Transverse colon (tissue), 4 donors: ENCODE measurements at regions not wholly inside any gene's neighbourhood (a gene's known extent, or its start where the extent isn't known, plus 50 kb on each side); places are given as distances from the start of the nearest gene placed in this dataset.

ENCODE experiments used
- DNase-seq: peaks from one replicate; pipeline ENCODE4 v3.0.0-alpha.2; 2019
- H3K27ac ChIP-seq, 4 donors: fragments of 200-600 bp; sonication (generic); 2 replicates each; pipeline ENCODE4 v1.5.1; 2016 to 2018; ENCODE audit warnings: inconsistent platforms in 4 of 4
- H3K27me3 ChIP-seq: fragments of 200-600 bp; sonication (generic); 2 replicates; pipeline ENCODE4 v1.5.1; 2017; ENCODE audit warnings: inconsistent platforms
- H3K36me3 ChIP-seq, 4 donors: fragments of 200-600 bp; sonication (generic); 2 replicates each; pipeline ENCODE4 v1.5.1; 2017 to 2019; ENCODE audit warnings: inconsistent platforms in 4 of 4
- H3K4me1 ChIP-seq, 4 donors: fragments of 200-600 bp; sonication (generic); 2 replicates each; pipeline ENCODE4 v1.5.1; 2017 to 2020; ENCODE audit warnings: inconsistent platforms in 4 of 4
- H3K4me3 ChIP-seq, 4 donors: fragments of 200-600 bp; sonication (generic); 1 replicate in 1 of 4; 2 replicates in 3 of 4; pipeline versions ENCODE4 v1.5.1 to v1.6.1; 2017 to 2019; ENCODE audit warnings: inconsistent platforms in 4 of 4
- H3K9me3 ChIP-seq, 2 donors: fragments of 200-600 bp; sonication (generic); 2 replicates each; pipeline ENCODE4 v1.5.1; 2017 to 2019; ENCODE audit warnings: inconsistent platforms in 2 of 2
- CTCF ChIP-seq, 5 experiments: fragments of 200-600 bp in 3 of 5; fragments of 450-650 bp in 2 of 5; sonication (generic) in 3 of 5; IDR thresholded peaks; 1 replicate in 2 of 5; 2 replicates in 3 of 5; pipeline ENCODE4 v1.5.1; 2016 to 2017; ENCODE audit warnings: antibody characterized with exemption in 5 of 5, inconsistent platforms in 3 of 5, mild to moderate bottlenecking in 2 of 5, moderate library complexity in 1 of 5
- EP300 ChIP-seq: sonication (generic); formaldehyde crosslinking; IDR thresholded peaks from one replicate; pipeline ENCODE4 v1.6.1; 2017; ENCODE audit warnings: antibody characterized with exemption, low read depth
- POLR2A ChIP-seq: fragments of 450-650 bp; IDR thresholded peaks from one replicate; pipeline ENCODE4 v1.6.1; 2016; ENCODE audit warnings: antibody characterized with exemption, mild to moderate bottlenecking, moderate library complexity
- POLR2AphosphoS5 ChIP-seq, 3 donors: sonication (generic); formaldehyde crosslinking; IDR thresholded peaks; one replicate each; pipeline ENCODE4 v1.6.1; 2016; ENCODE audit warnings: antibody characterized with exemption in 3 of 3
- WGBS, 2 donors: methylation state at CpG; one replicate each; pipeline ENCODE4 v1.1.5; 2018; ENCODE audit warnings: low coverage in 1 of 2; 5-methylcytosine and 5-hydroxymethylcytosine counted together
- in situ Hi-C, 4 donors: fragments of 200-750 bp; cut with MboI; loops; one replicate each; pipeline versions ENCODE4 v1.15.0 to v1.15.1; 2017; ENCODE audit warnings: low sequenced_read_pairs in 3 of 4, low pct_ligation_motif_present in 1 of 4, low pct_unique_long_range_greater_than_20kb in 1 of 4
- intact Hi-C: fragments of 100-400 bp; cut with DNase I; formaldehyde crosslinking; loops from one replicate; pipeline ENCODE4 v1.15.1; 2023; ENCODE audit warnings: low total_unique reads

- no peak for TF ChIP-seq EP300
- TF ChIP-seq POLR2AphosphoS5 (IDR thresholded peaks at IDR 0.05): no peak
- no peak for TF ChIP-seq CTCF (IDR thresholded peaks at IDR 0.05)
- no peak for TF ChIP-seq POLR2A
- Histone ChIP-seq H3K27me3 (no peaks in the 10 kb centered on the region), H3K9me3 (no peaks in the 10 kb centered on the region), H3K4me1 (no peaks in the 10 kb centered on the region), H3K36me3 (no peaks in the 10 kb centered on the region), H3K4me3 (no peak overlapping the region), H3K27ac (no peak overlapping the region)
- 89 to 93% methylated on average over 4 of the region's 4 CpGs for WGBS, 2 donors
- intact Hi-C loops: no loop called here
- DNase-seq: no peak
- in situ Hi-C loops: no loop called here
Measured at GRCh38 chr2:41772697-41773096, 275.1 kb upstream of the PKDCC start.

GRCh38 chr2:41774011-41774605 is 273.7 kb upstream of the PKDCC start:
- in situ Hi-C loops: no loop called here
- H3K9me3 ChIP-seq: no peaks in the 10 kb centered on the region
- TF ChIP-seq EP300: no peak
- no peak for TF ChIP-seq POLR2AphosphoS5 (IDR thresholded peaks at IDR 0.05)
- no peak for TF ChIP-seq CTCF (IDR thresholded peaks at IDR 0.05)
- no peak for TF ChIP-seq POLR2A
- intact Hi-C loops: no loop called here
- no peaks in the 10 kb centered on the region for H3K36me3 ChIP-seq
- H3K4me1 ChIP-seq: no peaks in the 10 kb centered on the region
- DNase-seq: no peak
- WGBS, 2 donors: 74 to 78% methylated on average over 3 of the region's 3 CpGs
- no peaks in the 10 kb centered on the region for H3K27me3 ChIP-seq
- H3K4me3 ChIP-seq: no peak overlapping the region
- no peak overlapping the region for H3K27ac ChIP-seq

GRCh38 chr2:41775366-41776025 is 272.3 kb upstream of the PKDCC start:
- intact Hi-C loops: no loop called here
- in situ Hi-C loops: loop anchor here in 2 of 4 donors (25.0 kb wide), 2 partner anchors 363 to 1863 kb away; no protein-coding TSS in a partner anchor
- Histone ChIP-seq H3K9me3 (no peaks in the 10 kb centered on the region), H3K36me3 (no peaks in the 10 kb centered on the region), H3K27me3 (no peaks in the 10 kb centered on the region), H3K27ac (no peak overlapping the region), H3K4me3 (no peak overlapping the region), H3K4me1 (no peaks in the 10 kb centered on the region)
- WGBS, 2 donors: 41 to 74% methylated on average over 3 to 4 of the region's 4 CpGs
- TF ChIP-seq EP300 (no peak), POLR2A (no peak), CTCF (IDR thresholded peaks at IDR 0.05) (no peak), POLR2AphosphoS5 (IDR thresholded peaks at IDR 0.05) (no peak)
- no peak for DNase-seq

- in situ Hi-C loops (loop anchor here in 2 of 4 donors (25.0 kb wide), 2 partner anchors 368 to 1868 kb away; no protein-coding TSS in a partner anchor), intact Hi-C loops (no loop called here)
- Histone ChIP-seq H3K27me3 (no peaks in the 10 kb centered on the region), H3K36me3 (no peaks in the 10 kb centered on the region), H3K27ac (no peak overlapping the region), H3K4me3 (no peak overlapping the region), H3K9me3 (no peaks in the 10 kb centered on the region), H3K4me1 (no peaks in the 10 kb centered on the region)
- DNase-seq: no peak
- TF ChIP-seq POLR2AphosphoS5 (IDR thresholded peaks at IDR 0.05) (no peak), CTCF (IDR thresholded peaks at IDR 0.05) (no peak), EP300 (no peak), POLR2A (no peak)
- WGBS, 2 donors: 0 to 66% methylated on average over 1 to 3 of the region's 3 CpGs
Measured at GRCh38 chr2:41779888-41780287, 267.9 kb upstream of the PKDCC start.
